GM21367 (cell line): ENCODE measurements at regions not wholly inside any gene's neighbourhood (a gene's known extent, or its start where the extent isn't known, plus 50 kb on each side); places are given as distances from the start of the nearest gene placed in this dataset.

Experiments
- ATAC-seq: cut with Tn5 transposase; IDR thresholded peaks from one replicate; pipeline ENCODE4 v1.9.1; 2021; ENCODE audit not compliant: unreplicated experiment

- no peak for ATAC-seq
Measured at GRCh38 chr4:42328978-42329377, 68.3 kb upstream of the SHISA3 start.

- no peak for ATAC-seq
Measured at GRCh38 chr4:42329421-42329820, 67.9 kb upstream of the SHISA3 start.

DNA sequence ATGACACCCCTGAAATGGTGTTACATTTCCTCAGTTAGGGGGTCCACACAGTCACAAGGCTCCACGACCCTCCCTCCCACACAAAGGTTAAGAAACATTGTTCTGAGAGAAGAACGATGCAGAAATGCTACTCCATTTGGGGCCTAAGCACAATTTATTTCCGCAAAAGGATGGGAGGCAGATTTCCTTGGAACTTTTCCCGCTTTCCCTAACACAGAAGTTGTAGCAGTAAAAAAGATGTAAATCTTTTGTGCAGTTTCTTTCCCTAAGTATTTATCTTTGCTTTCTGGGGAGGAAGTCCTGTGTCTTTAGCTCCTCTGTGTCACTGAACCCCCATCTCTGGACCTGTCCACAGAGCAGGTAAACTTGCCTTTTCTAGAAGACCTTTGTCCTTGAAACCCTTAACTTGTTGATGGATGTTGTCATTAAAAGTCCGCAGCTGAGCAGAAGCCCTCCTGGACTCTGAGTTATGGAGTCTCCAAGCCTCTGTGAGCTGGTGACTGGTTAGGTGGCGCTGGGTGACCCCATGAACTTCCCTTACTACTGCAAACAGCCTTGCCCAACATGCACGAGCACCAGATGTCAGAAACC is 67.2 kb upstream of the SHISA3 start:
- ATAC-seq, result no peak

DNA sequence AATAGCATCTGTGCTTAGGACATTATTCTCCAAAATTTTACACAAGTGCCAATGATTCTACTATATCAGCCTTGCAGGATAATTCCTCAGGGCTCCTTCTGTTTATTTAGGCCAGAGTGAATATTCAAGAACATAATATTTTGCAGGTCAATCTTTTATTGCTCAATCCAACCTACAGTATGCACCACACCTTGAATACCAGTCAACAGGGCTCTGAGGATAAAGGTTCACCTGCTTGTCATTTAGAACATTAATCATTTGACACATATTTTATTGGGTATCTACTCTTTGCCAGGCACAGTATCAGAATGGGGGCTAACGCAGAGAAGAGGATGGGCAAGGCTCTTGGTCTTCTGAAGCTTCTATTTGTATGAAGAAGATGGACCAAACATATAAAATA is 66.2 kb upstream of the SHISA3 start:
- ATAC-seq, result no peak

DNA sequence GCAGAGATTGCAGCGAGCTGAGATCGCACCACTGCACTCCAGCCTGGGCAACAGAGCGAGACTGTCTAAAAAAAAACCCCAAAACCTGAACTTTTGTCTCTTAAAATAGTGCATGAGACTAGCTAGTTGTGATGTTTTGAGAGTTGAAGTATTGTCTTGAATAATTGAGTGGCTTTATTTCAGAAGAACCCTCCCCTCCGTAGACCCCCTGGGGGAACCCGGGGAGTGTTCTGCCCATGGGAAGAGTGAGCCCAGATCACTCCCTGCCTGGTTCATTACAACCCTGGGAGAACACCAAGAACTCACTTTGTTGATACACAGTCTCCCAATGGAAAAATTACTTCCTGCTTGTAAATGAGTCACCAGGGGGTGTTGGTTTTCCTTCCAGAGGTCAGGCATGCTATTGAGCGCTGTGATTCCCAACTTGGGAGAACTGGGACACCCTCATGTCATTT is 65.3 kb upstream of the SHISA3 start:
- ATAC-seq, result peak; percentile 68

- ATAC-seq, result no peak
Measured at GRCh38 chr4:42339935-42340406, 57.3 kb upstream of the SHISA3 start.

DNA sequence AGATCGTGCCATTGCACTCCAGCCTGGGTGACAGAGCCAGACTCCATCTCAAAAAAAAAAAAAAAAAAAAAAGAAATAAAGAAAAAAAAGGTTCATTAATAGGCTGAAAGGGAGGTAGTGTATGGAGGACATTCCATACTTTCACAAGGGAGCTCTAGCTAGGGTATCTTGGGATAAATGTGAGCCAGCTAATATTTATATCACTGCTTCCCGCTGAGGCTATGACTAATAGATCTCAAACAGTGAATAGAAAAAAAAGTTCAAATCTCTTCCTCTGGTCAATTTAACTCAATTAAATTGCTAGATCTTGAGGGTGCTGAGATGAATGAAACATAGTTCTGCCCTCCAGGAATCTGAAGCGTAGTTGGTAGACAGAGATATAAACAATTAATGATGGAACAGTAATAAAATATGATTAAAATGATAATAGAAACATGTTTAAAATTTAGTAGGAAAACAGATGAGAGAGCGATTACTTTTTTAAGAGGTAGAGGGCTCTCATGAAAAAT is 55.7 kb upstream of the SHISA3 start:
- ATAC-seq, result no peak

GRCh38 chr4:42342459-42342858 is 54.8 kb upstream of the SHISA3 start:
- no peak for ATAC-seq

DNA sequence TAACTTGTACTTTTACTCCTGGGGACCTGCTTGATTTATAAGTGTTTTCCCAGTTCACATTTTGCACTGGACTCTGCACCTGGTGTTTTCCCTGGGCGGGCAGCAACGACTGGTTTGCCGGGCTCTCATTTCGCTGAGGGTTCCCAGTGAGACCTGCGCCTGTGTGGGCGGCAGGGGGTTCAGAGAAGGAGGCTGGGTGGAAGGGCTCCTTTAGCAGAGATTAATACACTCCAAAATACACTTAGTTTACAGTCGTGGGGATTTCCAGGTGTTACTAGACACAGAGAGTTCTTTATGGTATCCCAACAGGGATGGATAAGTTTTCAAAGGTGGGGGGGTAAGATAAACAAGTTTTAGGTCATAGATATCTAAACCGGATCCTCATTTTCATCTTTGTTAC is 53.0 kb upstream of the SHISA3 start:
- no peak for ATAC-seq

DNA sequence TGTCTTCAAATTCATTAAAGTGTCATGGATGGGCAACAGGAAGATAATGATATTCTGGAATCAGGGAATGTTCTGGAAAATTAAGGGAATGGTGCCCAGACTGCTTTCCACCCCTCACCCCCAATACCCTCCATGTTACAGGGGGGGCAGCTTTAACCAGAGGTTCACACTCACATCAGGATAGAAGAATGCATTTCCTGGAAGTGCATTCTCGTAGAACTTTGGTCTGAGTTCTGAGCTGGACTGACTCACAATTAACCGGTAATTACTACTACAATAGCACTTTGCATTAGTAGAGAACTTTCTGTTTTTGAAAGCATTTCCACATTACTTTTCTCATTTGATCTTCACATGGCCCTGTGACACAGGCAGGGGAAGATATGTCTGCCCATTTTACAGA is 52.5 kb upstream of the SHISA3 start:
- no peak for ATAC-seq

DNA sequence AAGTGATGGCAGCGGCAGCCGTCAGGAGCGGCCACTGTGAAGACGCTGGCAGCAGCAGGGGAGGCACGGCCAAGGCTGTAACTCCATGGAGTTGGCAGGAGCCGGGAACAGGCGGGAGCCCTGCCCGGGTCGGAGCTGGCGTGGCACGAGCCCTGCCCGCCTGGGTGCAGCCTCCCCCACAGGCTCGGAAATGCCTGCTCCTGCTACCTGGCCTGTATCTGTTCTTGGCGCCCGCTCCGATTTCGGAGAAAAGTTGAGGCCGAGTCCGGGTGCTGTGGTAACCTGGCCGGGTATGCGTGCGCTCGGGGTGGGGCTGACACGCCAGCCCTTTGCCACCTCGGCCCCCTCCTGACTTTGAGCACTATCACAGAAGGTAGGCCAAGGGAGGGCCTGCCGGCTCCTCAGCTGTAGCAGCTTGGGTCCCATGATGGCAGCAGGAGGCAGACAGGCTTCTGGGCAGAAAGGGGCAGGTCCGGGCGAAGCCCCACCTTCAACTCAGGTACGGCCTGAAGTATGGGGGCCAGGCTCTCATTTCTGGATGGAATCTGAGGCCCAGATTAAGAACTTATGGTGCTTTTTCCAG is 51.2 kb upstream of the SHISA3 start:
- ATAC-seq, result no peak

GRCh38 chr4:42347076-42347475 is 50.2 kb upstream of the SHISA3 start:
- ATAC-seq, result no peak
